Astrocyte of the spinal cord (primary cell): ENCODE measurements at regions not wholly inside any gene's neighbourhood (a gene's known extent, or its start where the extent isn't known, plus 50 kb on each side); places are given as distances from the start of the nearest gene placed in this dataset.

Experiments
- DNase-seq: peaks from one replicate; pipeline ENCODE4 v3.0.0; 2011; ENCODE audit warnings: low read depth, low spot score
- H3K4me3 ChIP-seq: 2 replicates; pipeline ENCODE4 v1.5.1; 2011; ENCODE audit warnings: low read depth, mild to moderate bottlenecking, low read length, moderate library complexity
- CTCF ChIP-seq: IDR thresholded peaks from 2 replicates; pipeline ENCODE4 v1.5.1; 2012; ENCODE audit warnings: low read depth, mild to moderate bottlenecking, low read length, inconsistent platforms
- in situ Hi-C: cut with HindIII; loops from 2 replicates; pipeline ENCODE4 v1.10.0; 2017; ENCODE audit warnings: low sequenced_read_pairs

DNA sequence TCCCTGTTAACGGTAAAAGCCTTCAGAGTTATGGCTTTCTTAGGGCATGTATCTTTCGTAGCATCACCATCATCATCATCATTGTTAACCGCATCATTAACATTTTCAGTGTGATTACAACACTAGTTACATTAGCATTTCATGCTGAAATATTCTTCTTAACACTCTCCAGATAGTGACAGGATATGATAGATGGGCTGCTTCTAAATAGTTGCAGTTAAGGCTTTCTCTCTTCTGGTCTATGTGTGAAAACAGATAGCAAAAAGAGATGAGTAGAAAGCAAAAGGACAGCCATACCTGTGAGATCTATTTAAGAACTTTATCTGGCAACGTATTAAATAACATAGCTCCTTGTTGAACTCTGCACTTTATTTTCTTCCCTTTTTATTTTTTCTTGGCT, 1069.8 kb downstream of the ADGRL3 start:
- in situ Hi-C loops, result no loop called here
- no peak overlapping the region for H3K4me3 ChIP-seq
- TF ChIP-seq CTCF, result no peak
- DNase-seq, result no peak

GRCh38 chr4:62263454-62263853, 1063.3 kb downstream of the ADGRL3 start:
- in situ Hi-C loops, result no loop called here

GRCh38 chr4:62262676-62263075, 1062.5 kb downstream of the ADGRL3 start:
- in situ Hi-C loops, result no loop called here
- no peak overlapping the region for H3K4me3 ChIP-seq
- TF ChIP-seq CTCF, result no peak
- DNase-seq, result no peak

More at GRCh38 chr4:62263454-62263853, 1063.3 kb downstream of the ADGRL3 start:
- no peak overlapping the region for H3K4me3 ChIP-seq
- no peak for DNase-seq
- no peak for TF ChIP-seq CTCF

DNA sequence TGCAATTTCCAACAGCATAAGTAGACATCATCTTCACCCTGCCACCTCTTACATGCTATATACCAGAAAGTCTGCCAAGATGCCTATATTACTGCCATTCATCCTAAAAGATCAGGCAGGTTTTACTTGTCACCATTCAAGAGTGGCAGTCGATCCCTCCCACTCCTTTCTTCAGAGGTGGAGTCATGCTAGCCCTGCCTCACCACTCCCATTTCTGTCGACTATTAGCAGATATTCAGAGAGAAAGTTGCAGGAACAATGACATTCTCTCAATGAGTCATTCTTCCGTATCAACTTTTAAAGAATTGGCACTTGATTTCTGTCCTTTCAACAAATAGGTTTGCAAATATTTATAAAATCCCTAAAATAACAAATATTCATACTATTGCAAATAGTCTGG, 1060.1 kb downstream of the ADGRL3 start:
- DNase-seq, result no peak
- in situ Hi-C loops, result no loop called here
- no peak overlapping the region for H3K4me3 ChIP-seq
- no peak for TF ChIP-seq CTCF

- in situ Hi-C loops, result no loop called here
- DNase-seq, result no peak
- TF ChIP-seq CTCF, result no peak
- H3K4me3 ChIP-seq, result no peak overlapping the region
Observed at GRCh38 chr4:62256479-62256878, 1056.4 kb downstream of the ADGRL3 start.

- no peak overlapping the region for H3K4me3 ChIP-seq
- DNase-seq, result no peak
- in situ Hi-C loops, result no loop called here
- TF ChIP-seq CTCF, result no peak
Observed at GRCh38 chr4:62252728-62253127, 1052.6 kb downstream of the ADGRL3 start.

- no peak overlapping the region for H3K4me3 ChIP-seq
- no peak for TF ChIP-seq CTCF
- in situ Hi-C loops, result no loop called here
- DNase-seq, result no peak
Observed at GRCh38 chr4:62250100-62250499, 1050.0 kb downstream of the ADGRL3 start.
